Caco-2 (cell line): ENCODE measurements at regions not wholly inside any gene's neighbourhood (a gene's known extent, or its start where the extent isn't known, plus 50 kb on each side); places are given as distances from the start of the nearest gene placed in this dataset.

Experiments
- BruUV-seq: library from RNA; stranded (reverse); fragments of 400-500 nt; replicated peaks from 2 replicates; lab custom pipeline; 2021; lab: Mats Ljungman, UMichigan
- CTCF ChIA-PET: fragments of 300-600 bp; sonication (Branson Sonifier 250); formaldehyde crosslinking; loops from one replicate; lab custom pipeline; 2022; ENCODE audit warnings: antibody characterized with exemption; lab: Charles Lee
- POLR2A ChIA-PET: fragments of 300-600 bp; sonication (Branson Sonifier 250); formaldehyde crosslinking; loops from one replicate; lab custom pipeline; 2022; ENCODE audit warnings: antibody characterized with exemption; lab: Charles Lee
- DNase-seq, 2 experiments: peaks; one replicate each; pipeline versions ENCODE4 v3.0.0 to v3.0.0-alpha.2; 2020 to 2022
- H3K27me3 ChIP-seq: replicated peaks from 2 replicates; pipeline ENCODE4 v1.6.0; 2011; ENCODE audit warnings: low read length; ENCODE audit not compliant: control insufficient read depth, insufficient read depth
- H3K36me3 ChIP-seq: 2 replicates; pipeline ENCODE4 v1.5.1; 2011; ENCODE audit warnings: low read length; ENCODE audit not compliant: control insufficient read depth, insufficient read depth
- H3K4me1 ChIP-seq: fragments of 250-450 bp; sonication (Bioruptor Pico); 2 replicates; pipeline ENCODE4 v1.5.1; 2020; ENCODE audit warnings: mild to moderate bottlenecking
- H3K4me3 ChIP-seq: 2 replicates; pipeline ENCODE4 v1.5.1; 2011; ENCODE audit warnings: low read depth, mild to moderate bottlenecking, control low read depth, low read length
- H3K9me3 ChIP-seq: fragments of 250-450 bp; sonication (Bioruptor Pico); 2 replicates; pipeline ENCODE4 v1.5.1; 2020; ENCODE audit warnings: mild to moderate bottlenecking, moderate library complexity
- H3K27ac Mint-ChIP-seq: one replicate; pipeline ENCODE4 v1.8.0; 2022; ENCODE audit warnings: mixed read lengths; ENCODE audit not compliant: unreplicated experiment
- H3K27me3 Mint-ChIP-seq: one replicate; pipeline ENCODE4 v1.8.0; 2022; ENCODE audit warnings: mixed read lengths; ENCODE audit not compliant: insufficient read depth, unreplicated experiment
- H3K36me3 Mint-ChIP-seq: one replicate; pipeline ENCODE4 v1.8.0; 2022; ENCODE audit warnings: mild to moderate bottlenecking, mixed read lengths; ENCODE audit not compliant: insufficient read depth, unreplicated experiment
- H3K4me1 Mint-ChIP-seq: one replicate; pipeline ENCODE4 v1.8.0; 2022; ENCODE audit warnings: low read depth, mixed read lengths; ENCODE audit not compliant: unreplicated experiment
- H3K4me3 Mint-ChIP-seq: one replicate; pipeline ENCODE4 v1.8.0; 2022; ENCODE audit warnings: mild to moderate bottlenecking, moderate library complexity, mixed read lengths; ENCODE audit not compliant: unreplicated experiment
- H3K9me3 Mint-ChIP-seq: one replicate; pipeline ENCODE4 v1.8.0; 2022; ENCODE audit warnings: mixed read lengths; ENCODE audit not compliant: unreplicated experiment
- CTCF ChIP-seq, 2 experiments: fragments of 200-600 bp in 1 of 2; IDR thresholded peaks; 1 replicate in 1 of 2; 2 replicates in 1 of 2; pipeline versions ENCODE4 v1.5.1 to v1.8.0; 2011 to 2022; ENCODE audit warnings: antibody characterized with exemption in 1 of 2, control low read depth in 1 of 2, inconsistent platforms in 1 of 2, low read depth in 1 of 2, low read length in 1 of 2, mild to moderate bottlenecking in 1 of 2, moderate library complexity in 1 of 2; ENCODE audit not compliant: insufficient read depth in 1 of 2, severe bottlenecking in 1 of 2, unreplicated experiment in 1 of 2
- intact Hi-C: fragments of 100-400 bp; cut with micrococcal nuclease; formaldehyde crosslinking; loops from one replicate; pipeline ENCODE4 v1.10.0; 2022; ENCODE audit not compliant: unreplicated experiment

- no peaks in the 10 kb centered on the region for H3K27me3 Mint-ChIP-seq
Observed at GRCh38 chr11:127815331-127815730, 772.0 kb downstream of the ETS1 start.

GRCh38 chr11:127806501-127806900 lies 780.9 kb downstream of the ETS1 start:
- peaks cover 13% of the 10 kb centered on the region for H3K9me3 Mint-ChIP-seq
- DNase-seq: peak; percentile 83 to 89
- no TSS peak for BruUV-seq
- no peaks in the 10 kb centered on the region for H3K36me3 ChIP-seq
- no peaks in the 10 kb centered on the region for H3K9me3 ChIP-seq
- TF ChIP-seq CTCF (IDR thresholded peaks at IDR 0.05; ENCODE audit: insufficient read depth in 1 of 2, low read depth in 1 of 2, low read length in 1 of 2, severe bottlenecking in 1 of 2, unreplicated experiment in 1 of 2): no peak
- no peaks in the 10 kb centered on the region for H3K27me3 ChIP-seq
- H3K36me3 Mint-ChIP-seq: no peaks in the 10 kb centered on the region
- H3K4me1 Mint-ChIP-seq: peaks cover 52% of the 10 kb centered on the region
- CTCF ChIA-PET: no interaction called here
- no peak overlapping the region for H3K4me3 ChIP-seq
- POLR2A ChIA-PET: interaction anchor here (0.5 to 1.0 kb wide), 2 partner anchors 19 to 1486 kb away, joined by 3 to 8 read pairs; no protein-coding TSS in a partner anchor
- intact Hi-C loops: loop anchor here (1.0 to 5.0 kb wide), 3 partner anchors 19 to 74 kb away; no protein-coding TSS in a partner anchor
- H3K4me1 ChIP-seq: peaks cover 41% of the 10 kb centered on the region
- H3K27me3 Mint-ChIP-seq: no peaks in the 10 kb centered on the region
- H3K27ac Mint-ChIP-seq: peak overlapping the region; percentile 40
- peak overlapping the region; percentile 14 for H3K4me3 Mint-ChIP-seq

More at GRCh38 chr11:127815331-127815730, 772.0 kb downstream of the ETS1 start:
- ChIA-PET CTCF (no interaction called here), POLR2A (no interaction called here)
- no peak for TF ChIP-seq CTCF (IDR thresholded peaks at IDR 0.05; ENCODE audit: insufficient read depth in 1 of 2, low read depth in 1 of 2, low read length in 1 of 2, severe bottlenecking in 1 of 2, unreplicated experiment in 1 of 2)
- peaks cover 11% of the 10 kb centered on the region for H3K9me3 Mint-ChIP-seq
- BruUV-seq: no TSS peak
- no peaks in the 10 kb centered on the region for H3K4me1 ChIP-seq
- H3K4me1 Mint-ChIP-seq: no peaks in the 10 kb centered on the region
- H3K36me3 Mint-ChIP-seq: no peaks in the 10 kb centered on the region
- DNase-seq: no peak
- H3K36me3 ChIP-seq: no peaks in the 10 kb centered on the region
- no peak overlapping the region for H3K27ac Mint-ChIP-seq
- H3K4me3 ChIP-seq: no peak overlapping the region
- no peak overlapping the region for H3K4me3 Mint-ChIP-seq
- no peaks in the 10 kb centered on the region; the same call in 1 of the 2 replicates for H3K9me3 ChIP-seq
- intact Hi-C loops: no loop called here
- H3K27me3 ChIP-seq: no peaks in the 10 kb centered on the region

DNA sequence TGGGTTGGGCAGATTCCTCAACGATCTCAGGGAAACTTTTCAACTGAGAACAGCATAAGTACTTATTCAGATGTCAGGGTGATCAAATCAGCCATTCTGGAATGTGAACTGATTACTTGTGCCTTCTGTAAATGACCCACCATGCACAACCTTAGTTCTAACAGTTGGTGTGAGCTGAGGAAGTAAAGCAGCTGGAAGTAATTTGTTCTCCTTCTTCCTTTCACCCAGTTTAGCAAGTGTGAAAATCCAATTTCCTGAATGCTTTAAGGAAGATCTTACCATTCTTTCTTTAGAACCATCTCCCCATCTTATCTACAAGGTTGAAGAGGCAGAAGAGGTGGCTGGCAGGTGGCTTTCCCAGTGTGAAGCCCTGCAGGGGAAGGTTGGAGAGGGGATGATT lies 781.6 kb downstream of the ETS1 start:
- Histone ChIP-seq H3K4me3 (no peak overlapping the region), H3K36me3 (no peaks in the 10 kb centered on the region), H3K27me3 (no peaks in the 10 kb centered on the region), H3K4me1 (peaks cover 41% of the 10 kb centered on the region), H3K9me3 (0 out of 2 replicates have a peak, but pooled peaks cover under 1% of the 10 kb centered on the region)
- Mint-ChIP-seq H3K4me3 (no peak overlapping the region), H3K36me3 (no peaks in the 10 kb centered on the region), H3K4me1 (peaks cover 52% of the 10 kb centered on the region), H3K9me3 (peaks cover 11% of the 10 kb centered on the region), H3K27me3 (no peaks in the 10 kb centered on the region), H3K27ac (peak overlapping the region; percentile 40)
- DNase-seq: no peak
- BruUV-seq: TSS peak; percentile 47
- ChIA-PET CTCF (interaction anchor here (0.9 to 1.0 kb wide), 2 partner anchors 16 to 38 kb away, joined by 3 to 5 read pairs; no protein-coding TSS in a partner anchor), POLR2A (interaction anchor here (0.5 to 1.0 kb wide), 2 partner anchors 19 to 1485 kb away, joined by 3 to 8 read pairs; no protein-coding TSS in a partner anchor)
- TF ChIP-seq CTCF (IDR thresholded peaks at IDR 0.05; ENCODE audit: insufficient read depth in 1 of 2, low read depth in 1 of 2, low read length in 1 of 2, severe bottlenecking in 1 of 2, unreplicated experiment in 1 of 2): no peak
- intact Hi-C loops: loop anchor here (1.0 to 5.0 kb wide), 4 partner anchors 15 to 73 kb away; no protein-coding TSS in a partner anchor
